SH-SY5Y (cell line): ENCODE measurements at regions not wholly inside any gene's neighbourhood (a gene's known extent, or its start where the extent isn't known, plus 50 kb on each side); places are given as distances from the start of the nearest gene placed in this dataset.

Source experiments
- GATA2 ChIP-seq: IDR thresholded peaks from 2 replicates; pipeline ENCODE4 v1.6.1; 2011; ENCODE audit warnings: mild to moderate bottlenecking, low read depth, low read length
- GATA3 ChIP-seq: IDR thresholded peaks from 2 replicates; pipeline ENCODE4 v1.6.1; 2011; ENCODE audit warnings: low read depth, mild to moderate bottlenecking, low read length, moderate library complexity

- TF ChIP-seq GATA3 = no peak
- no peak for TF ChIP-seq GATA2
Measured at GRCh38 chr1:96048572-96049212, 672.9 kb upstream of the PTBP2 start.
